ENCODE measurements at regions not wholly inside any gene's neighbourhood (a gene's known extent, or its start where the extent isn't known, plus 50 kb on each side); places are given as distances from the start of the nearest gene placed in this dataset.

- TF ChIP-seq CTCF (conservative IDR thresholded peaks at IDR 0.05 in 1 of 2, IDR thresholded peaks at IDR 0.05 in 1 of 2; ENCODE audit: extremely low read depth in 1 of 2, insufficient read depth in 1 of 2, low read depth in 1 of 2, low read length in 2 of 2): no peak
- no peak for TF ChIP-seq EZH2 (IDR thresholded peaks at IDR 0.05; ENCODE audit: borderline replicate concordance, low read length)
These were observed 59.2 kb upstream of the RPS6KA3 start for GRCh38 chrX:20325786-20326388.

All from mammary epithelial cell (primary cell).